CD4-positive, alpha-beta T cell treated with Interleukin-2 at 100 ng/mL for 4 hours (primary cell): ENCODE measurements at regions not wholly inside any gene's neighbourhood (a gene's known extent, or its start where the extent isn't known, plus 50 kb on each side); places are given as distances from the start of the nearest gene placed in this dataset.
A peak's percentile ranks its signal among the peaks of the same experiment; 100 is the strongest.

Experiments
- DNase-seq: peaks from one replicate; pipeline ENCODE4 v3.0.0-alpha.2; 2020; ENCODE audit warnings: low spot score

DNA sequence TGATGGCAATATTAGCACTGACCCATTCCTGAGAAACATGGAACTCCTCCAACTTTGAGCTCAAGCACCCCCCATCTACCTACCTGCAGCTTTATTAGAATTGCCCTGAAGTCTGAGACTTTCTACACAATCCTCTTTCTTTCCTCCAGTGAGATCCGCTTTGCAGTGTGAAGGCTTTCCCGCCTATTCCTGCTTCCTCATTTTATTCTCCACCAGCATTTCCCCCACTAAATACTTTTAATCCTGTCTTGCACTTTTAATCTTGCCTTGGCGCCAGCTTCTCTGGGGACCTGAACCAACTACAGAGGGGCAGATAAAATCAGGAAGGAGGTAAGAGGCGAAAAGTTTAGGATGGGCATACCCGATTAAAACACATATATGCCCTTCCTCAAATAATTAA is 178.1 kb upstream of the PRDM1 start:
- no peak for DNase-seq

DNA sequence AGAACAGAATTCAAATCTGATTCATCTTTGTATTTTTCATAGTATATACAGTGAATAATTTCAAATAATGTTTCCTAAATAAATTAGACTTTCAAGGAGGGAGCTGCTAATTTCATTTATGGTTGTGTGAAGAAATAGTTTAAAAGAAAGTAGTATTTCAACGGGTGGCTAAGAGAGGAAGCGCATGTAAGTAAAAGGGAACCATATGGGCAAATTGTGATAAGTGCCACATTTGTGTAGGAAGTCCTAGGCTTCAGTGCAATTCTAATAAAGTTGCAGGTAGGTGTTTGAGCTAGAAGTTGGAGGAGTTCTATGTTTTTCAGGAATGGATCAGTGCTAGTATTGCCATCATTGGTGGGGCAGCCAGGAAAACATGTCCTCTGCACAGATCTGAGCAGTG is 178.8 kb upstream of the PRDM1 start:
- no peak for DNase-seq

DNA sequence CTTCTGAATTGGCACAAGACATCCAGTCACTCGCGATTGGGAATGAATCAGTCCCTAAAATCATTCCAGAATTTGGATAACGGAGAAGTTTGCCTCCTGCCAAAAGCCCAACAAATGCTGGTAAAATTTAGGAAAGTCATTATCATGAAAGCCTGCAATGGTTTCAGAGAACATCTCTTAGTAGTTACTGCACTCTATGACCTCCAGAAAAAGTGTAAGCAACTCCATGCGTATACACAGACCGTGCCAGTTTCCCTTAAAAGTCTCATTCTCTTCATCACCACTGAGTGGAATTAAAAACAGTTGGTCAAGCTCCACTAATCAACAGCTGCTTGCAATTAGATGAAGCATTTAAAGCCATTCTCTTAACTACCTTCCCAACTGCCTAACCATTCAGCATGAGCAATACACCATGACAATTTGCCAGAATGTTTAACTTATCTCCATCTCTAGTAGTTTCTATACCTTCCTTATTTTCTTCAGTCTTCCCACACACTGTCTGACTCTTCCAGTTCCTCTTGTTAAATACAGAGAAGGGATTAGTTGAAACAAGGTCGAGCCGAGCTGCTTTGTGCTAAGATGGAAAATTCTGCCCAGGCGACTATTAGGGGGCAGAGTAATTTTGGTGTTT is 183.6 kb upstream of the PRDM1 start:
- no peak for DNase-seq

DNA sequence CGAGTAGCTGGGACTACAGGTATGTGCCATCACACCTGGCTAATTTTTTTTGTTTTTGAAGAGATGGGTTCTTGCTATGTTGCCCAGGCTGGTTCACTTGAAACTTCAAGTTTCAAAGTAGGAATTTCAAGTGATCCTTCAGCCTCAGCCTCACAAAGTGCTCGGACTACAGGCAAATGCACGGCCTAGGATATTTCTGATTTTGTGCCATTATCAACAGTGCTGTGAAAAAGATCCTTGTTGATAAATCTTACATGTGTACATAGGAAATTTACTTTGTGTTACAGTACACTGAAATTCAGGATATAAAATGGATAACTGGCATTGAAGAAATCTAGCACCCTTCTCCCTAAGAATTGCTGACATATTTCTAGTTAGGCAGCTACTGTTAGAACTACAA is 184.6 kb upstream of the PRDM1 start:
- no peak for DNase-seq

DNA sequence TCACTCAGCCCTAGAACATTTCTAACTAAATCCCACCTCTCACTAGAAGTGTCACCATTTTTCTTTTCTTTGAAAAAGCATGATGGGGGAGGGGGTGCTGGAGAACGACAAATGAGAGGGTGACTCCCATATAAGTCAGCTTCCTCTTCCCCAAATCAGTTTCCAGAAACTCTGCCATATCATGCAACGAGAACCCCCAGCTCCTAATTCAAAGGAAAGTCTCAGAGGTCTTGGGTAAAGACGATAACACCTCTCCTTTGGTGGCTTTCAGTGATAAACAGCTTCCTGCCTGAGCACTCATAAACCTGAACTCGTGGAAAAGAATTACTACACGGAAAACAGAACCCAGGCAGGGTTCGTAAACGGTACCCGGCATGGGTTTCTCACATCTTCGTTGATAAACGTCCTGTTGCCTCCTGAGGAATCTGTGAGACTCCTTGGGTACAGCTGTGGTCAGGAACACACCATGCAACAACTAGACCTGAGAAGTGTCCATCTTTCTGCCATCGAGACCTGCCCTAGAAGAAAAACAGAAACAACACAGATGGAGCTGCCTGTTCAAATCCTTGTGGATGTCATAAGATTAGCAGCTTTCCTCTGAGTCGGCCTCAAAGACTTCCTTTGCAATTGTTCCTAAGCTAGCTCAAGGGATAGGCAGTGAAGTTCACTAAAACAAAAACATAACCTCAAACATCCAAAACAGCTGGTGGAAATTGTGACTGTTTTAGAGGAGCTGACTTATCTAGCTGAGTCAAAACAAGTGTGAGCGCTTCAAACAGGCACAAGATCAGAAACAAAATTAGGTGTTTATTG is 185.8 kb upstream of the PRDM1 start:
- DNase-seq: peak; percentile 17

DNA sequence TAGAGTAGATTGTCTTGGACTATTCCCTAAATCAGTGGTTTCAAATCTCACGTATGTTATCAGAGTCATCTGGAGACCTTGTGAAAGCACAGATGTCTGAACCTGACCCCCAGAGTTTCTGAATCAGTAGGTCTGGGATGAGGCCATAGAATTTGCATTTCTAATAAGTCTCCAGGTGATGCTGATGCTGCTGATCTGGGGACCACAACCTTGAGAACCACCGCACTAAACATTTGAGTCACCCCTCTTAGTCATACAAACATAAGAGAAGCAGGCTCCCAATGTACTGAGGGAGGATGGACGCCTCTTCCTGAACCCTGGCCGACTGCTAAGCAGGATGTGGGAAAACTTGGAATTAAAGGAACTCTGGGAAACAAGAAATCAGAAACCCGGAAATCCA is 187.8 kb upstream of the PRDM1 start:
- no peak for DNase-seq

DNA sequence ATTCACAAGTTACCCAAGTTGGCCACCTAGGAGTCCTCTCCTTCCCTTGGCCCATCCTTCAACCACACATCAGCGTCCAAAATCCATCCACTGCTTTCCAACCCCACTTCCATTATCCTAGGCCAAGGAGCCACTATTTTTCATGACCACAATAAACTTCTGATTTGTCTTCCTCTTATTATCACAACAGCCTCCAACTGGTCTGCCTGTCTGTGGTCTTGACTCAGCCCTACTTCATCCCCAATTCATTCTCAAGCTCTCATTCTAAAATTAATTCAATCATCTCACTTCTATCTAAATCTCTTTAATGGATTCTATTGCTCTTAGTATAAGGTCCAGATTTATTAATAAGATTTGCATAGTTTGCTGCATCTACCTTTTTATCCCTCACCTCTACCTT is 189.0 kb upstream of the PRDM1 start:
- no peak for DNase-seq

DNA sequence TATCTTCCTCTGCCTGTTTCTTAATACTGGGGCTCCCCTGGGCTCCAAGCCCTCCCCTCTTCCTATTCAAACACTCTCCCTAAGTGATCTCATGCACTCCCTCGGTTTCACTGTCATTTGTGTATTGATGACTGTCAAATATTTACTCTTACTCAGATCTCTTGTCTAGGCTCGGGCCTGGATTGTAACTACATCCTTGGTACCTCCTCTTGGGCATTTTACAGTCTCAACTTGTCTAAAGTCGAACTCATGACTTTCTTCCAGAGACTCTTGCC is 189.4 kb upstream of the PRDM1 start:
- DNase-seq: no peak

DNA sequence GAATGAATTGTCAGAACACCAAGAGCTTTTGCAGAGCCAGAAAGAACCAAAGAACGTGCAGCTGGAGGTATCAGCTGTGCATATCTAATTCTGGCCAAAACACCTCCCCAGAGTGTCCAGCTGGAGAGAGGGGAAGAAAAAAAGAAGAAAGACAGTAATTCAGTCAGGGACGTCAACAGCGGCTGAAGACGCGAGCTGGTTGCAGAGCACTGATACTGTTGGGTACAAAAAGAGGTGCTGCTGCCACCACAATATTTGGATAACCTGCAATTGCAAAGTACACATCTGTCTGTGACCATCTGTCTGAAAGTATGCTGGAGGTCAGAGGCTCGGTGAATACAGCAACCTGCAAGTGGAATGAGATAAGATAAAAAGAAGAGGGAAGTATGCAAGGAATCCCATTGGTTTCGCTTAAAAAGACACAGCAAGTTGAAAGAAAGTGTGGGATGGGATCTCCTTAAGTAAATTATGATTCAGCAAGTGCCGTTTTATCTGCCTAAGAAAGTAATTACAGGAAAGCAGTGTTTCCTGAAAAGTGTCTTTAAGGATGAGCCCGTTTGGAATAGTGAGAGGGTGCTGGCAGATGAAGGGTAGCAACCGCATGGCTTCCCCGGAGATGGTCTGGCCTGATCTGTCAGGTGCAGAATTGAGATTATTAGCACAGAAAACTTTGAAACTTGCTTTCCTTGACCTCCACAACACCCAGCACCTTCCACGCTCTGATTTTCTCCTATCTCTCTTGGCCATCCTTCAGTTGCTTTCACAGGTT is 189.9 kb upstream of the PRDM1 start:
- no peak for DNase-seq

DNA sequence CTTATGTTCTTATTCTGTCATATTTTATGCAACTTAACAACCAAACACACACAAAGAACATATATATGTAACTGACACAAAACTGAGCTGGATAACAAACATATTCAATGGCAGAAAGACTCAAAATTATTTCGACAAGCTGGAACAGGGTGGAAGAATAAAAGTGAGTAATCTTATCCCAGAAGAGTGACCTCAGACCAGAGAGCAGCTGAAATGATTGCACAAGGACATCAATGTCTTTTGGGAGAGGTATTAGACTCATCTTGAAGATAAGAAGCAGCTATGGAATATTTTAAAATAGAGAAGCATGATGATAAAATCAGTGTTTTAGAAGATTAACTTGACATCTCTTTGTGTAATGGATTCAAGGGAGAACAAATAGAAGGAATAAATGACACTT is 191.6 kb upstream of the PRDM1 start:
- DNase-seq: no peak

DNA sequence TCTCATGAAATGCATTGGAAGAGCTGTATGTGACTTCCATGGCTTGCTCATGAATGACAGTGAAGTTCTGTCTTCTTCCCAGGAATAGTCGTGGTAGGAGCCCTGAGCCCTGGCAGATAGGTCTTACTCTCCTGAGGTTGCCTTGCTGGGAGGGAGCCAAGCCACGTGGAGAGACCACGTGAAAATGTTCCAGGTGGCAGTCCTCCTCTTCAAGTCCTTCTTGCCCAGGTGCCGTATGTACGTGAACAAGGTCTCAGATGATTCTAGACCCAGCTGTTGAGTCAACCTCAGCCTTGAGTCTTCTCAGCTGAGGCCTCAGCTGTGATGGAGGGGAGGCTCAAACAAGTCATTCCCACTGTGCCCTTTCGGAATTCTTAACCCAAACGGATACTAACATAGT is 192.4 kb upstream of the PRDM1 start:
- no peak for DNase-seq

DNA sequence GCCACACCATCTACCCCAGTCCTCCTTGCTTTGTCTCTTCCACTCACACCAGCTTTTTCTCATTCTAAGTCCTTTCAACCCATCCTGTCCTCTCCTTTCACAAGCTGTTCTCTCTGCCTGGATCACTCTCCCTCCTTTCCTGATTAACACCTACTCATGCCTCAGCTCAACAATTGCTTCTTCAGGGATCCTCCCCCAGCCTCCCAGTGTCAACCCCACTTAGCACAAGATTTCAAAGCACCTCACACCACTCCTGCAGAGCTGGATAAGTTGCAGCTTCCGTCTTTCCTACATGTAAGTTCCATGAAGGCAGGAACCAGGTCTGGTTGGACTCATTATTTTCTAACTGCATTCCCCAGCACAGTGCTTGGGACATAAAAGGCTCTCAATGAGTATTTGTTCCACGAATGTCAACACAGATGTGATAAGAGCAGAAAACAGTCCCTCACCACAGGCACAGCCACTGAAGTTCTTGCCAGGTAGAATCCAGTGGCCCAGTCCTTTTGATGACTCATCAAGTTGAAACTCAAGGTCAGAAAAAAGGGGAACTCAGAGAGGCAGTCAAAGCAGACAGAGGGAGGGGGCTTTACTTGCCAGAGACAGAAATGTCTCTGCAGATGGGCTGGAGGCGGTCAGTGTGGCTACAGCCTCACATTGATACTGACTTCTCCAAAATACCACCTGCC is 193.4 kb upstream of the PRDM1 start:
- DNase-seq: peak; percentile 3

DNA sequence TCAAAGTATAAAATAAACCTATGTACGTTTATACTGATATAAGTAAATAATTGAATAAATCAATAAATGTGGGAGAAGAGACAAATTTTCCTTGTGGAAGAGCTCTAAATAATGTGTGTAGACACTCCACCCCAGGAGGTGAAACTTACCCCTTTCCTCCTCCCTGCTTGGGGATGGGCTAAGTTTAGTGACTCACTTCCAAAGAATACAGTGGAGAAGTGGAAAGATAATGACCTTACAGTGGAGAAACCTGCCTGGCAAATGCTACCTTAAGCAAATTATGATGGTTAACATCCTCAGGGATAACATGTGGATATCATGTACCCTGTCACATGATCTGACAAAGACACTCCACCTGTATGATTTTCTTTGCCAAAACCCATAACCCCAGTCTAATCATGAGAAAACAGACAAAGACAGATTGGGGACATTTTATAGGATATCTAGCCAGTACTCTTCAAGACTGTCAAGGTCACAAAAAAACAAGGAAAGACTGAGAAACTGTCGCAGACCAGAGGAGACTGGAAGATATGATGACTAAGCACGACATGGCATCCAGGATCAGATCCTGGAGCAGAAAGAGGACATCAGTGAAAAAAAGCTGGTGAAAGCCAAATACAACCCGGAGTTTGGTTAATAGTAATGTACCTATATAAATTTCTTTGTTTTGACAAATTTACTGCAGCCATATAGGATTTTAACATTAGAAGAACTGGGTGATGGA is 195.5 kb upstream of the PRDM1 start:
- no peak for DNase-seq

DNA sequence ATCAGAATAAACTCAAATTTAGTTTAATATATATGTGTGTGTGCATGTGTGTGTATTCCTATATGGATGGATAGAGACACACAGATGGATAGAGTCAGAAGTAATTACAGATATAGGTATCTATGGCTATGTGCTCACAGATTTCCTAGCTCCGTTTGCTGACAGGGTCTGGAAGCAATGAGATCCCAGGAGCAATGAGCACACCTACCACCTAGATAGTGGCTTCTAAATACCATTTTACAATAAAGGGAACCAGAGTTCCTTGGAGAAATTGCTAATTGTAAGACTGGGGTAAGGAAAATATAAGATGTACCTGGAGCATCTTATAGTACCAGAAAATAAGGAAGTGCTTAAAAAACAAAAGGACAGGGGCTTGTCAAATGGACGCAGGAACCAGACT is 196.2 kb upstream of the PRDM1 start:
- no peak for DNase-seq

DNA sequence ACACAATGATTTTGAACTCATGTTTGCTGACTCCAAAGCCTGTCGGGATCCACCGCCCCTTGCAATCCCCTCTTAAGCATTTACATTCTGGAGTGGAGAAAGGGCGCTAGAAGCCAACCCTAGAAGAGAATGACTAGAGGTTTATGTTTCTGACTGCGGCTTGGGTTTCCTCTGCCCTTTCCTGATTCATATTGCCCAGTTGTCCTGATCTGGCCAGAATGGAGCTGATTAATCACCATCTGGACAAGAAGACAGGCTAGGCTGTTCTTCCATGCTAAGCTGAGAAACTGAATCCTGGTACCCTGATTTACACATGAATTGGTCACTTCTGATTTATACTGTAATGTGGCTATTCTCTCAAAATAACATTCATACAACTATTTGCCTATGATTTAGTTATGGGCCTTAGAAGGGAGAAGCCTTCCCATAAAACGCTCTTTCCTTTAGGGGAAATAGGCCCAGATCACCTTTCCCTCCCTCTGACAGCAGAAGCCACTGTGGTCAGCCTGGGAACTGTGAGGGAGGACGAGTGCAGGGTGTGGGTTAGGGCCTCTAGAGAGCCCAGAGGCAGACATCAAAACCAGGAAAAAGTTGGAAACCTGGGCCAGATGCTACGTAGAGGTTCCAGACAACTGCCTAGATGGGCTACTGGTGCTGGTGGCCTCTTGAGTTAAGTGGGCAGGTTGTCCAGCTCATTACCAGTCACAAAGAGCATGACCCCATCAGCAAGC is 199.2 kb upstream of the PRDM1 start:
- DNase-seq: no peak

DNA sequence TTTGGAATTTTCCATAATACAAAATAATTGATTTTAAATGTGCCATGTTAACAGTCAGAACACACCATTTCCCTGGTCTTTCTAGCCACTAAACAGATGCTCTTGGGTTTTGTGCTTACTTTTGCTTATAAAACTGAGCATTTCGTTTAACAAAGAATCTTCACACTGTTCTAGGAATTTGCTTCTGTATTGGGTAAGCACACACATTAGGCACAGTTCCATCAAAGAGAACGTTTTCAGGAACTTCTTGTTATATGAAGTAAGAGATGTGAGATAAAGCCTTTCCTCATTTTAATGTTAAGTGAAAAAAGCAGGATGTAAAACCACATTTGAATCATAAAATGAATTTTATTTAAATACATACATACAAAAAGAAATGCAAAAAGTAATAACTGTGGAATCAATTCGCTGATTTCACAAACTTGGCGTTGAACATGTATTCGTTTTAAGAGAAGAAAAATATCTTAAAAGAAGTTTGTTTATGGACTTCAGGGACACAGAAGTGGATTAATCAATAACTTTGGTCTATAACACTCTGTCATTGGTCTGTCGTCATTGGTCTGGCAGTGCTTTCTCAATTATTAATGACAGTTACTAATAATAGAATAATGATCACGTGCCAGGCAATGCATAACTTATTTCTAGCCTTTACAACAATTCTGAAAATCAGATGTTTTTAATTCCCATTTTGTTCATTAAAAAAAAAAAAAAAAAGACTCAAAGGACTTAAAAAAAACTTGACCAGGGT is 199.9 kb upstream of the PRDM1 start:
- no peak for DNase-seq

DNA sequence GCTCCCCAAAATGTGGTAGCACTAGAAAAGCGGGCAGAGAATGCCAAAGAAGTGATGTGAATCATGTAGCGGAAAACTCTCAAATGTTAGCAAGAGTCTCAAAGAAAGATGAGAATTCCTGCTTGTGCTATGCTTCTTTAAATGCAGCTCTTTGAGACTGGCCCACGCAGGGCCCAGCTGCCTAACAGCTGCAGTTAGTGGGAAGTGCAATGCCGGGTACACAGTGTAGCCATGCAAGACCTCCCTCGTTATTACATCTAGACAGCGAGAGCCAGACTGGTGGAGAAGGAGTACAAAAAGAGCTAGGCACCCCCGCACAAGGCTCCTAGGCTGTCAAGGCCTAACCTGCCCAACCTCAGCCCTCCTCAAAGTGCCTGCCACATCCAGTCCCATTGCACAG is 201.7 kb upstream of the PRDM1 start:
- DNase-seq: no peak

DNA sequence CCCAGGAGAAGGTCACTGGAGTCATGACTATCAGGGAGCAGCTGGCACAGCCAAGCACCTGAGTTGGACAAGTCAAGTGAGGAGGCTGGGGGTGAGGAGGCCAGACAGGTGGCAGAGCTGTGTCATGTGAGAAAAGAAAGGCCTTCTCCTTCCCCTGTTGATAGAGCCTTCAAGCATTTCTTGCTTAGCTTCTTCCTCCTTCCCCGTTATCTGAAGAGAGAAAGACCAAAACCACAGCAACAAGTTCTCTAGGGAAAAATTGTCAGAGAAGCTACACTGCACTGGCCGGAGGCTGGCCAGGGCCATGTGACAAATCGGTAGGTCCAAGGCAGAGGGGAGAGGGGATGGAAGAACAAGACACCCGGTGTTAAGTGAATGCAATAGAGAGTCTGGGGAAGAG is 202.1 kb upstream of the PRDM1 start:
- no peak for DNase-seq

DNA sequence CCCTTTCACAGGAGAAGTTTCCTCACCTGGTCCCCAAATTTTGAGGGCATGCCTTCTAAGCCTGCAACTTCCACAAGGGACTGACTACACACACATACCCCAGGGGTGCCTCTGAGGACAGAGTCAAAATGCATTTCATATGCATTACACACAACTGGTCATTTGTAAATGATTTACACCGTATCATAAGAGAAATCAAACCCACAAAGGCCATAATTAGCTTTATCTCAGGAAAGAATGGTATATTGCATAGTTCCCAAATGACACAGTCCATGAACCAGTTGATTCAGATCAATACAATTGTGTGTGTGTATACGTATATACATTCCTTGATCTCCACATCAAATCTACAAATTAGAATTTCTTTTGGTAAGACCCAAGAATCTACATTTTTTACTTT is 203.3 kb upstream of the PRDM1 start:
- DNase-seq: no peak

DNA sequence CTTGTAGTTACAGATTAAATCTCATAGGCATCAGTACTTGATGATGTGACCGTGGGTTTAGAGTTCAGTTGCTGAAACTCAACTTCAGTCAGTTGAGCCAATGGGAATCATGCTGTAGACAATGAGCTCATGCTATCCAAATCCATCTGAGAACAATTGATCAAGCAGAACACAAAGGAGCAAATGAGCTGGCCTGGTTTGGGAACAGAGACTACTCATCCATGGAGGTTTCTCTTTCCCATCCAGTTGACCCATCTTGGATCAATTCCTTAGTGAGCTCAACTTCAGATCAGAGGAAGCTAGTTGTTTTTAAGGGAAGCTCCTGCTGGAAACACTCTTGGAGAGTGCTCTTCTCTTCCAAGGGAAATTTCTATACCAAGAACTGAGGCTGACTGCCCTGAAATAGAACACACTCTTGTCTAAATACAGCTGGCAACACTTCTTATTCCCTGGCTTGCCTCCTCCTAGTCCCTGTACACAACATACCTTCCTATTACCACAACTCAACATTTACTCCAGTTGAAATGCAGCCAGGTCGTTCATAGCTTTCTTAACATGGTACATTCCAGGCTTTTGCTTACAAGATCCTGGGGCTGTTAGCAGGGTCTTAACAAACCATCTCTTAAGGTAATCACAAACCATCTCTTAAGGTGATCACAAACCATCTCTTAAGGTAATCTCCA is 203.9 kb upstream of the PRDM1 start:
- DNase-seq: no peak
